Activated CD8-positive, alpha-beta memory T cell treated with anti-CD3 and anti-CD28 coated beads for 36 hours (primary cell): ENCODE measurements at regions not wholly inside any gene's neighbourhood (a gene's known extent, or its start where the extent isn't known, plus 50 kb on each side); places are given as distances from the start of the nearest gene placed in this dataset.

Source experiments
- CTCF ChIA-PET: fragments of 350-600 bp; sonication (Branson Sonifier 250); formaldehyde crosslinking; loops from one replicate; lab custom pipeline; 2021; ENCODE audit warnings: antibody characterized with exemption; lab: Charles Lee
- POLR2A ChIA-PET: fragments of 350-600 bp; sonication (Branson Sonifier 250); formaldehyde crosslinking; loops from one replicate; lab custom pipeline; 2021; ENCODE audit warnings: antibody characterized with exemption; lab: Charles Lee

- ChIA-PET POLR2A (no interaction called here), CTCF (no interaction called here)
These were observed 221.6 kb downstream of the SEC16B start for GRCh38 chr1:177748080-177748801.

GRCh38 chr1:177746155-177746554 is 223.7 kb downstream of the SEC16B start:
- CTCF ChIA-PET, result no interaction called here

GRCh38 chr1:177744906-177745305 is 225.0 kb downstream of the SEC16B start:
- ChIA-PET CTCF (no interaction called here), POLR2A (no interaction called here)

More at GRCh38 chr1:177746155-177746554, 223.7 kb downstream of the SEC16B start:
- POLR2A ChIA-PET, result no interaction called here

- CTCF ChIA-PET, result no interaction called here
These were observed 228.4 kb downstream of the SEC16B start for GRCh38 chr1:177741476-177741875.

GRCh38 chr1:177739780-177740179 is 230.1 kb downstream of the SEC16B start:
- ChIA-PET POLR2A (no interaction called here), CTCF (no interaction called here)

More at GRCh38 chr1:177741476-177741875, 228.4 kb downstream of the SEC16B start:
- POLR2A ChIA-PET, result no interaction called here

- ChIA-PET POLR2A (no interaction called here), CTCF (no interaction called here)
These were observed 232.4 kb downstream of the SEC16B start for GRCh38 chr1:177737456-177737855.

- CTCF ChIA-PET, result no interaction called here
- POLR2A ChIA-PET, result no interaction called here
These were observed 237.7 kb downstream of the SEC16B start for GRCh38 chr1:177732178-177732577.

GRCh38 chr1:177729646-177730045 is 240.2 kb downstream of the SEC16B start:
- POLR2A ChIA-PET, result no interaction called here
- CTCF ChIA-PET, result no interaction called here

GRCh38 chr1:177723533-177723932 is 246.3 kb downstream of the SEC16B start:
- ChIA-PET CTCF (no interaction called here), POLR2A (no interaction called here)

- POLR2A ChIA-PET, result no interaction called here
- CTCF ChIA-PET, result no interaction called here
These were observed 258.9 kb downstream of the SEC16B start for GRCh38 chr1:177710696-177711620.

GRCh38 chr1:177708406-177708805 is 261.5 kb downstream of the SEC16B start:
- POLR2A ChIA-PET, result no interaction called here
- CTCF ChIA-PET, result no interaction called here

GRCh38 chr1:177706977-177707376 is 262.9 kb downstream of the SEC16B start:
- ChIA-PET CTCF (no interaction called here), POLR2A (no interaction called here)

- POLR2A ChIA-PET, result no interaction called here
- CTCF ChIA-PET, result no interaction called here
These were observed 264.0 kb downstream of the SEC16B start for GRCh38 chr1:177705839-177706238.

GRCh38 chr1:177703888-177704446 is 265.9 kb downstream of the SEC16B start:
- ChIA-PET CTCF (no interaction called here), POLR2A (no interaction called here)

- CTCF ChIA-PET, result no interaction called here
- POLR2A ChIA-PET, result no interaction called here
These were observed 268.1 kb downstream of the SEC16B start for GRCh38 chr1:177701654-177702353.

- ChIA-PET POLR2A (no interaction called here), CTCF (no interaction called here)
These were observed 269.0 kb downstream of the SEC16B start for GRCh38 chr1:177700856-177701255.

GRCh38 chr1:177690996-177691395 is 278.9 kb downstream of the SEC16B start:
- CTCF ChIA-PET, result interaction anchor here (0.5 kb wide), 1 partner anchor 489 kb away, joined by 3 read pairs; no protein-coding TSS in a partner anchor
- POLR2A ChIA-PET, result no interaction called here

GRCh38 chr1:177687544-177687943 is 282.3 kb downstream of the SEC16B start:
- ChIA-PET POLR2A (interaction anchor here (0.6 kb wide), 1 partner anchor 31 kb away, joined by 3 read pairs; no protein-coding TSS in a partner anchor), CTCF (no interaction called here)

- ChIA-PET POLR2A (no interaction called here), CTCF (no interaction called here)
These were observed 282.9 kb downstream of the SEC16B start for GRCh38 chr1:177686933-177687332.

- POLR2A ChIA-PET, result no interaction called here
- CTCF ChIA-PET, result no interaction called here
These were observed 300.7 kb downstream of the SEC16B start for GRCh38 chr1:177669161-177669560.
